ENCODE measurements at regions not wholly inside any gene's neighbourhood (a gene's known extent, or its start where the extent isn't known, plus 50 kb on each side); places are given as distances from the start of the nearest gene placed in this dataset.
"Not testable (repeated sequence)": the region's sequence is repeated elsewhere in the genome, so short reads cannot be mapped to it uniquely, and the experiment has no call there.

DNA sequence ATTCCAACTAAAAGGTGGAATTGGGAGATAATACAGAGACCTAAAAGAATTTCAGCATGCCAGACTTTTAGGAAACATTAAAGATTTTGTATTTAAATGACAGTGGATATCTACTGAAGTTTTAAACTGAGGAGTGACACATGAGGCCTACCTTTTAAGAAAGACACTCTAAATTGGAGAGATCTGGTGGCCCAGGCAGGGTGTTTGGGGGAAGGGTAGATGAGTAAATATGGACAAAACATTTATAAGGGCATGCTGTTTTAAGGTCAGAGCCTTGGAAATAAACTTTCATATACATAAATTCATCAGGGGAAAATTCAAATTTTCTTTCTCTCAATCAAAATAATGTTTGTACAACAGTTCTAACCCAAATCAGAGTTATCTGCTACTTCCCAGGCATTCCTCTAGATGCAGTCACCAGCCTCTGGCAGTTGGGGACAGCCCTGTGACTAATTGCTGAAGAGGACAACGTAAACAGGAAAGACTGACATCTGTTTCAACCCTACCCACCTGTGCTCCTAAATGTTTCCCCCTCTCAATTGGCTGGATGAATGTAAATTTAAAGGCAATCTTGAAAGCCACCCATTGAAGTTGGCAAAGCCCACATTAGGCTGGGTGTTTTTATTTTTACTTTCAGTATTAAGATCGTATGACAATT is 1646.9 kb upstream of the ADGRL3 start (continued):
- TF ChIP-seq, protein P1, sequence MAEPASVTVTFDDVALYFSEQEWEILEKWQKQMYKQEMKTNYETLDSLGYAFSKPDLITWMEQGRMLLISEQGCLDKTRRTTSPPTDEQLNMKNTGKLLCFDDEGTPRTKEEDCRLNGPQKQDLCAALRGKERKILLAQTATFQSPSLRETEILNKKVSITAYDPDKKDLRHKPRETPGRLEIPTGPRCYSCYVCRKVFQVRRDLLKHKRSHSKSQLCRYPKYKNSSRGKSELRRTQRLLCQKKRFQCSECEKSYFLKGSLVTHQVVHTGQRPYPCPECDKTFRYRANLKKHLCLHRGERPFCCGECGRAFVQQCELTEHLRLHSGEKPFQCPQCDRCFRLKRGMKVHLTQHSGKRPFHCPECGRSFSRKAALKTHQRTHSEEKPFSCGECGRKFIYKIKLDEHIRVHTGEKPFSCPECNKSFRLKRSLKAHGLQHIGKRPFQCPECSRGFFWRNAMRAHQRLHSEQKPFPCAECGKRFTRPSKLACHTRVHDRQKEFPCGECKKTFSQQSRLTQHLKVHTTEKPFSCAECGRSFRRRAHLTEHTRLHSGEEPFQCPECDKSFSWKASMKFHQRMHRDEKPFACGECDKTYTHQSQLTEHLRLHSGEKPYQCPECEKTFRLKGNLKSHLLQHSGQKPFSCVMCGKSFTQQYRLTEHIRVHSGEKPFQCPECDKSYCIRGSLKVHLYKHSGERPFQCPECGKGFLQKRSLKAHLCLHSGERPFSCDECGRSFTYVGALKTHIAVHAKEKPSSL (CRISPR knock-in tag; conservative IDR thresholded peaks at IDR 0.05) = no peak
- TF ChIP-seq, protein P2, sequence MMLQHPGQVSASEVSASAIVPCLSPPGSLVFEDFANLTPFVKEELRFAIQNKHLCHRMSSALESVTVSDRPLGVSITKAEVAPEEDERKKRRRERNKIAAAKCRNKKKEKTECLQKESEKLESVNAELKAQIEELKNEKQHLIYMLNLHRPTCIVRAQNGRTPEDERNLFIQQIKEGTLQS (CRISPR knock-in tag; conservative IDR thresholded peaks at IDR 0.05) = no peak
- no peak for TF ChIP-seq CBFB (CRISPR knock-in tag; IDR thresholded peaks at IDR 0.05; ENCODE audit: low read depth)
- TF ChIP-seq, protein P3, sequence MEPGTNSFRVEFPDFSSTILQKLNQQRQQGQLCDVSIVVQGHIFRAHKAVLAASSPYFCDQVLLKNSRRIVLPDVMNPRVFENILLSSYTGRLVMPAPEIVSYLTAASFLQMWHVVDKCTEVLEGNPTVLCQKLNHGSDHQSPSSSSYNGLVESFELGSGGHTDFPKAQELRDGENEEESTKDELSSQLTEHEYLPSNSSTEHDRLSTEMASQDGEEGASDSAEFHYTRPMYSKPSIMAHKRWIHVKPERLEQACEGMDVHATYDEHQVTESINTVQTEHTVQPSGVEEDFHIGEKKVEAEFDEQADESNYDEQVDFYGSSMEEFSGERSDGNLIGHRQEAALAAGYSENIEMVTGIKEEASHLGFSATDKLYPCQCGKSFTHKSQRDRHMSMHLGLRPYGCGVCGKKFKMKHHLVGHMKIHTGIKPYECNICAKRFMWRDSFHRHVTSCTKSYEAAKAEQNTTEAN (CRISPR knock-in tag; IDR thresholded peaks at IDR 0.05) = no peak
- TF ChIP-seq SOX15 (CRISPR knock-in tag; IDR thresholded peaks at IDR 0.05) = no peak
- TF ChIP-seq MYBL2 (CRISPR knock-in tag; IDR thresholded peaks at IDR 0.05) = no peak

DNA sequence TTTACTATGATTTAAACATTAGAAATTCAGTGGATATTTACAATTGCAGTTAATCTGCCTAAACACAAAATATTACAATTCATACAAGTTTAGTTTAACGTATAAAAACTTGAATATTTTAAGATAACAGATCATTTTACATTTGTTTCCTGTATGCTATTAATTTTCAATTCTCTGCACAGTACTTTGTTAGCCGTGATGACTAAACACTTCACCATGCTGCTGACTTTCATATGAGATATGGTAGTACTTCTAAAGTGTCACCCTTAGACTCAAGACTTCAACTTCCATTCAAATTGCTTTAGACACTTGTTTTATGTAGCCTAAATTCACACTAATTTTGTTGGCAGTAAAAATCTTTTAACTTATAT is 1646.4 kb upstream of the ADGRL3 start:
- TF ChIP-seq NFYB (CRISPR knock-in tag; conservative IDR thresholded peaks at IDR 0.05; ENCODE audit: low read depth) (no peak), HMGA2 (CRISPR knock-in tag; IDR thresholded peaks at IDR 0.05) (no peak), ESRRA (CRISPR knock-in tag; IDR thresholded peaks at IDR 0.05; ENCODE audit: borderline replicate concordance) (no peak), PRRX2 (CRISPR knock-in tag; IDR thresholded peaks at IDR 0.05) (no peak), ZNF138 (CRISPR knock-in tag; conservative IDR thresholded peaks at IDR 0.05) (no peak)
- TF ChIP-seq, protein P4, sequence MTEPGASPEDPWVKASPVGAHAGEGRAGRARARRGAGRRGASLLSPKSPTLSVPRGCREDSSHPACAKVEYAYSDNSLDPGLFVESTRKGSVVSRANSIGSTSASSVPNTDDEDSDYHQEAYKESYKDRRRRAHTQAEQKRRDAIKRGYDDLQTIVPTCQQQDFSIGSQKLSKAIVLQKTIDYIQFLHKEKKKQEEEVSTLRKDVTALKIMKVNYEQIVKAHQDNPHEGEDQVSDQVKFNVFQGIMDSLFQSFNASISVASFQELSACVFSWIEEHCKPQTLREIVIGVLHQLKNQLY (CRISPR knock-in tag; IDR thresholded peaks at IDR 0.05) = no peak
- TF ChIP-seq, protein P5, sequence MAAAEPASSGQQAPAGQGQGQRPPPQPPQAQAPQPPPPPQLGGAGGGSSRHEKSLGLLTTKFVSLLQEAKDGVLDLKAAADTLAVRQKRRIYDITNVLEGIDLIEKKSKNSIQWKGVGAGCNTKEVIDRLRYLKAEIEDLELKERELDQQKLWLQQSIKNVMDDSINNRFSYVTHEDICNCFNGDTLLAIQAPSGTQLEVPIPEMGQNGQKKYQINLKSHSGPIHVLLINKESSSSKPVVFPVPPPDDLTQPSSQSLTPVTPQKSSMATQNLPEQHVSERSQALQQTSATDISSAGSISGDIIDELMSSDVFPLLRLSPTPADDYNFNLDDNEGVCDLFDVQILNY (CRISPR knock-in tag; IDR thresholded peaks at IDR 0.05) = no peak
- TF ChIP-seq, protein P6, sequence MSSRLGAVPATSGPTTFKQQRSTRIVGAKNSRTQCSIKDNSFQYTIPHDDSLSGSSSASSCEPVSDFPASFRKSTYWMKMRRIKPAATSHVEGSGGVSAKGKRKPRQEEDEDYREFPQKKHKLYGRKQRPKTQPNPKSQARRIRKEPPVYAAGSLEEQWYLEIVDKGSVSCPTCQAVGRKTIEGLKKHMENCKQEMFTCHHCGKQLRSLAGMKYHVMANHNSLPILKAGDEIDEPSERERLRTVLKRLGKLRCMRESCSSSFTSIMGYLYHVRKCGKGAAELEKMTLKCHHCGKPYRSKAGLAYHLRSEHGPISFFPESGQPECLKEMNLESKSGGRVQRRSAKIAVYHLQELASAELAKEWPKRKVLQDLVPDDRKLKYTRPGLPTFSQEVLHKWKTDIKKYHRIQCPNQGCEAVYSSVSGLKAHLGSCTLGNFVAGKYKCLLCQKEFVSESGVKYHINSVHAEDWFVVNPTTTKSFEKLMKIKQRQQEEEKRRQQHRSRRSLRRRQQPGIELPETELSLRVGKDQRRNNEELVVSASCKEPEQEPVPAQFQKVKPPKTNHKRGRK (CRISPR knock-in tag; IDR thresholded peaks at IDR 0.05; ENCODE audit: borderline replicate concordance) = no peak
- Mint-ChIP-seq H3K36me3 (no peaks in the 10 kb centered on the region), H3K27me3 (ENCODE audit: low read depth) (no peaks in the 10 kb centered on the region), H3K4me1 (peaks cover 6% of the 10 kb centered on the region), H3K4me3 (no peak overlapping the region), H3K27ac (no peak overlapping the region), H3K9me3 (peaks cover 10% of the 10 kb centered on the region)
- CTCF ChIA-PET = no interaction called here
- POLR2A ChIA-PET = no interaction called here
- DNase-seq (ENCODE audit: low spot score) (no peak), ATAC-seq (no peak)

DNA sequence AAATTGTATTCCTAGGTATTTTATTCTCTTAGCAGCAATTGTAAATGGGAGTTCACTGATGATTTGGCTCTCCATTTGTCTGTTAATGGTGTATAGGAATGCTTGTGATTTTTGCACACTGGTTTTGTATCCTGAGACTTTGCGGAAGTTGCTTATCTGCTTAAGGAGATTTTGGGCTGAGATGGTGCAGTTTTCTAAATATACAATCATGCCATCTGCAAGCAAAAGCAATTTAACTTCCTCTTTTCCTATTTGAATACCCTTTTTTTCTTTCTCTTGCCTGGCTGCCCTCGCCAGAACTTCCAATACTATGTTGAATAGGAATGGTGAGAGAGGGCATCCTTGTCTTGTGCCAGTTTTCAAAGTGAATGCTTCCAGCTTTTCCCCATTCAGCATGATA is 1643.9 kb upstream of the ADGRL3 start:
- DNase-seq (ENCODE audit: low spot score); CTCF ChIA-PET; ATAC-seq; H3K36me3 Mint-ChIP-seq; H3K27me3 Mint-ChIP-seq (ENCODE audit: low read depth); H3K9me3 Mint-ChIP-seq; H3K27ac Mint-ChIP-seq; POLR2A ChIA-PET; H3K4me3 Mint-ChIP-seq: not testable (repeated sequence)
- peaks cover 10% of the 10 kb centered on the region for H3K4me1 Mint-ChIP-seq

DNA sequence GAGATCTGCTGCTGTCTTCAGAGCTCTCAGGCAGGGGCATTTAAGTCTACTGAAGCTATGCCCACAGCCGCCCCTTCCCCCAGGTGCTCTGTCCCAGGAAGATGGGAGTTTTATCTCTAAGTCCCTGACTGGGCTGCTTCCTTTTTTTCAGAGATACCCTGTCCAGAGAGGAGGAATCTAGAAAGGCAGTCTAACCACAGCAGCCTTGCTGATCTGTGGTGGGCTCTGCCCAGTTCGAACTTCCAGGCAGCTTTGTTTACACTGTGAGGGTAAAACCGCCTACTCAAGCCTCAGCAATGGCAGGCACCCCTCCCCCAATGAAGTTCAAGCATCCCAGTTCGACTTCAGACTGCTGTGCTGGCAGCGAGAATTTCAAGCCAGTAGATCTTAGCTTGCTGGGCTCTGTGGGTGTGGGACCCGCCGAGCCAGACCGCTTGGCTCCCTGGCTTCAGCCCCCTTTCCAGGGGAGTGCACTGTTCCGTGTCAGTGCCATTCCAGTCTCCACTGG is 1639.9 kb upstream of the ADGRL3 start:
- H3K27ac Mint-ChIP-seq; H3K4me3 Mint-ChIP-seq; CTCF ChIA-PET; POLR2A ChIA-PET; H3K9me3 Mint-ChIP-seq; H3K27me3 Mint-ChIP-seq (ENCODE audit: low read depth); H3K36me3 Mint-ChIP-seq; H3K4me1 Mint-ChIP-seq; DNase-seq (ENCODE audit: low spot score): not testable (repeated sequence)
- peak; percentile 70 for ATAC-seq

Data from WTC11 (cell line).